HuH-7 (cell line): ENCODE measurements at regions not wholly inside any gene's neighbourhood (a gene's known extent, or its start where the extent isn't known, plus 50 kb on each side); places are given as distances from the start of the nearest gene placed in this dataset.
"Not testable (repeated sequence)": the region's sequence is repeated elsewhere in the genome, so short reads cannot be mapped to it uniquely, and the experiment has no call there.

Experiments
- DNase-seq: peaks from one replicate; pipeline ENCODE4 v3.0.0; 2011; ENCODE audit warnings: low spot score

DNA sequence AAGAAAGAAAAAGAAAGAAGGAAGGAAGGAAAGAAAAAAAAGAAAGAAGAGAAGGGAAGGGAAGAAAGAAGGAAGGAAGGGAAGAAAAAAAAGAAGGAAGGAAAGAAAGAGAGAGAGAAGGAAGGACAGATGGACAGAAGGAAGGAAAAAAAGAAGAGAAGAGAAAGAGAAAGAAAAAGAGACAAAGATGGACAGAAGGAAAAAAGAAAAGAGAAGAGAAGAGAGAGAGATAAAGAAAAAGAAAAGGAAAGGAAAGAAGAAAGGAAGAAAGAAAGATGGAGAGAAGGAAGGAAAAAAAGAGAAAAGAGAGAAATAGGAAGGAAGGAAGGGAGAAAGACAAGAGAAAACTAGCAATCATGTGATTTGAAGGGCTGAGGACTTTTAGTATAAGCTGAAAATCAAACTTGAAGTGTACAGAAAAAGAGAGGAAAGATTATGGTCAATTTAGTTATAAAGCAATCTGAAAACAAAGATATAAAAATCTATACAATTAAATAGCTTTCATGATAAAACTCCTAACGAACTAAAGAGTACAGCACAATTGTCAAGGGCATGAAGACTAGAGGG lies 115.3 kb downstream of the LTN1 start:
- DNase-seq, result no peak

DNA sequence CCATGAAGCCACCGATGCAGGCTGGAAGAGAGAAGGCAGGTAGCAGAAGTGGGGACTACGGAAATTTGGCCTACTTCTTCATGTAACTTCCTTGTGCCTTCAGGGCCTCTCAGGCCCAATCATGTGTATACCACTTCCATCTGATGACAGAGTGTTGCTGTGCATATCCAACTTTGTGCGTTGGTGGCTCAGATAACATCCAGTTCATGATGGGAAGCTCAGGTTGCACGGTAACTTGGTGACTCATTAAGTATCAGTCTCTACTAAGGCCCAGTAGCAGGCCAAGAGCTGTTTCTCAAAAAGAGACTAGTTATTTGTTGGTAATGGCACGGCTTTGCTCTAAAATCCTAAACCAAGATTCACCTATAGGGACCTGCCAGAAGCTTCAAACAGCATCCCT lies 117.6 kb downstream of the LTN1 start:
- DNase-seq, result no peak

DNA sequence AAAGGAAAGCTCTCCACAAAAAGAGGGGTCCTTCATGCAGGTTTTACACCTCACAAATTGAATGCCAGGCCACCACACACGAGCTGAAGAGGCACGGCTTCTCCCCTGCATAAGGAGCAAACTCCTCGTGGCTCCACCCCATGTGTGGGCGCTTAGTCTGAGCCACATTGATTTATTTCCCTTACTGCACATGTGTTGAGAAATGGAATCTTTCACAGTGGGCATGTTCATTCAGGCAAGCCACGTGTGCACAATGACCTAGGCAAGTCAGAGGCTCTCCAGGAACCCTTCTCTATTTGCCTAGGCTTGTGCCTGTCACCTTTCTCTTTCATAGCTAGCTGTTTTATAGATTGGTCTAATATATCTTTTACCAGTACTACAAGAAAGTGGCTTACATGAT lies 120.5 kb downstream of the LTN1 start:
- DNase-seq, result no peak

DNA sequence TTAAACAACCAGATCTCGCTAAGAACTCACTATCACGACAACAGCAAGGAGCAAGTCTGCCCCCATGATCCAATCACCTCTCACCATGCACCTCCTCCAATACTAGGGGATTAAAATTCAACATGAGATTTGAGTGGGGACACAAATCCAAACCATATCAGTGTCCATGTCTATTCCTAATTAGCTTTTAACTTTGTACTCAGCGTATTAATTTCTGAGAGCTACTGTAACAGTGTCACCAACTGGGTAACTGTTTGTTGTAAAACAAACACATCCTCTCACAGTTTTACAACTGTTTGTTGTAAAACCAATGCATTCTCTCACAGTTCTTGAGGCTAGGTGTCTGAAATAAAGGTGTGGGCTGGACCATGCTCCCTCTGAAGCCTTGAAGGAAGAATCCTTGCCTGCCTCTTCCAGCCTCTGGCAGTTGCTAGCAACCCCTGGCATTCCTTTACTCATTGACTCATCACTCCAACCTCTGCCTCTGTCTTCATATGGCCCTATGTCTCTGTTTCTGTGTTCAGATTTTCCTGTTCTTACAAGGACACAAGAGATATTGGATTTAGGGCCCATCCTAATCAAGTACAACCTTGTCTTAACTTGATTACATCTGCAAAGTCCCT lies 121.2 kb downstream of the LTN1 start:
- DNase-seq, result no peak

DNA sequence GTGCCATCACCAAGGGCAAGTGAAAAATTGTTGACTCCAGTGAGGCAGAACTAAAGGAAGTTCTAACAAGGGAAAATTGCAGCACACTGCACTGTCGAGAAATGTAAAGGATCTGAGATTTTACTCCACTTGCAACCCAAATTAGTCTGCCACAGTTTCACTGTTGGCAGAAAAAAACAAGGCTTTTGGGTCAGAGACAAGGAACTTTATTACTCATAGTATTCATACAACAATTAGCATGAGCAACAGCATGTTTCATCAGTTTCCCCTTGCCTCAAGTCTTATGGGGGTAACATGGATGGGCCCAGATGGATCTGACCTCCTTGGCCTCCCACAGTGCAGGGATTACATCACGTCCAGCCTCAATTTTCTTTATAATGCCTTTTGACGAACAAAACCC lies 125.3 kb downstream of the LTN1 start:
- no peak for DNase-seq

DNA sequence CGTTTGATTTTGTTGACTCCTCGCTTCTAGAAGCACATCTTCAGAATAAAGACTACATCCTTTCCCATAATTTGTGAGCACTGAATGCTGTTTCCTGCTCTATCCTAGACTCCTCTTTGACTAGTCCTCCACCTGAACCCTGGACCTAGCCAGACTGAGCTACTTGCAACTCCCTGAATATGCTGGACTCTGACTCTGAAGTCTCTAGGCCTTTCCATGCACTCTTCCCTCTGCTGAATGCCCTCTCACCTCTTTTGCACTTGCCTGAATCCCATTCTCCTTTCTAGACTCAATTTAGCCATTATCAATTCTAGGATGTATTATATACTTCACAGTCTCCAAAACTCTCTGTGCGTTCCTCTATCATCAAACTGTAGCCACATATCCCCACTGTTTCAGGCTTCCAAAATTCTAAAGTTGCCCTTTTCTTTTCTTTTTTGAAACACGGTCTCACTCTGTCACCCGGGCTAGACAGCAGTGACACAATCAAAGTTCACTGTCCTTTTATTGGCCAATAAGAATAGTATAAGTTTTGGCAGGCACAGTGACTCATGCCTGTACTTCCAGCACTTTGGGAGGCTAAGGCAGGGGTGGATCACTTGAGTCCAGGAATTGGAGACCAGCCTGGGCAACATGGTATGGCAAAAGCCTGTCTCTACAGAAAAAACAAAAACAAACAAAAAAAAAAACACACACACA lies 127.0 kb downstream of the LTN1 start:
- no peak for DNase-seq

DNA sequence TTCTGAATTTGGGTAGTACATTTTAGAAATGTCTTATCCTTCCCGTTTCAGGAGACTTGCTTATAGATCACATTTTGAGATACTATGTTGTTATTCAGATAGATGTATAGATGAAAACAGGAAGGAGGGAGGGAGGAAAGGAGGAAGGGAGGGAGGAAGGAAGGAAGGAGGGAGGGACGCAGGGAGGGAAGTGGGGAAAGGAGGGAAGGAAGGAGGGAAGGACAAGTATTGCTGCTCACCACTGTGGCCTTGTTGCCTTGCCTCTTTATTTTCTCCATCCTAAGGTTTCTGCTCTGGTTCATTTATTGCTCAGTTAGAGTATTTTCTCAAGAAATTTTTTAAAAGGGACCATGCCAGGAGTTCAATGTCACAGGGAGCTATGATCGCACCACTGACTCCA lies 134.3 kb downstream of the LTN1 start:
- DNase-seq, result no peak

DNA sequence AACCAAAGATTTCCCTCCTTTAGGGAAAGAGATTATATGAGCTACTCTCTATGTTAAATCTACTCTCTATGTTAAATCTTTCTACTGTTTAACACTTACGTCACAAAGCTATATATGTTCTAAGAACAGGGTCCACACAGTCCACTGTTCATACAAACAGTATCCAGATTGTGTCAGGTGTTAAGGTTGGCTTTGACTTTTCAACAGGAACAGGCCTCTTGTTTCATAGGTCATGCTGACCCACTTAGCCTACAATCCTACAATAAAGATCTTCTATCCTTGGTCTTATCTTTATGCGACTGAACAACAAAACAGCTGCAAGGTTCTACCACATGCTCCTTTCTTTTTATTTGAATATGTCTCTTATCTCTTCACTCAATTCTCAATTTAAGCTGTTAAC lies 134.9 kb downstream of the LTN1 start:
- DNase-seq, result no peak

DNA sequence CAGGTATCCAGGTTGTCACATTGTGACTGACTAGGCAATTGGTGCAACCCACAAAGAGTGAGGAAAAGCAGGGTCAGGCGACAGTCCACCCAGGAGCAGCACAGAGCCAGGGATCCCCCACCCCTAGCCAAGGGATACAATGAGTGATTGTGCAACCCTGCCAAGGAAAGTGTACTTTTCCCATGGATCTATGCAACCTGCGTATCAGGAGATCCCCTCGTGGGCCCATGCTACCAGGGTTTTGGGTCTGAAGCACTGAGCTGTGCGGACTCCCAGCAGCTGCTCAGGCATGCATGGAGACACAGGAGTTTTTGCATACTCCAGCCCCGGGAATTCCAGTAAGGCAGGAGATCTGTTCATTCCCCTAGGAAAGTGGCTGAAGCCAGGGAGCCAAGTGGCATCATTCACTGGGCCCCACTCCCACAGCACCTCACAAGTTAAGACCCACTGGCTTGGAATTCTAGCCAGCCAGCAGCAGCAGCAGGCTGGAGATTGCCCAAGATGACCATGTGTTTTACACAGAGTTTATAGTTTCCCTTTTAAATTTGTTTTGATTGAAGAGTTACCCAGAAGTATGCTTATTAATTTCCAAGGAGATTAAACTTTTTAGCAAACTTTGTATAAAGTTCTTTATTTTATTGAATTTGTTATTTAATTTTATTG lies 136.0 kb downstream of the LTN1 start:
- DNase-seq, result no peak

DNA sequence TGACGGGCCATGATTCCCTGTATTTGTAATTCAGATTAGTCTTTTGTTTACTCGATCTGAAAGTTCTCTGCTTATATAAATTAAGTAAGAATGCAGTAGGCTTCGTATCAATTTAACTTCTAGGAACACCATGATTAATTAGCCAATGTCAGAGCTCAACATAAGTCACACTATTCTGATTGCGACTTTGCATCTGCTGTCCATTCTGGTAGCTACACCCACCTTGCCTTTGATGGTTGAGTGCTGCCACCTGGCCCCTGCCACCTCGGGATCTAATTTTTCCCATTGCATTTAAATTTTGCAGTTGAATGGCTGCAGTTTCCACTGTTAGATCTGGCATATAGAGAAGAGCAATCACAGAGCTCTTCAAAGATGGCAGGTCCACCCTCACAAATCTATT lies 140.0 kb downstream of the LTN1 start:
- DNase-seq, result no peak

DNA sequence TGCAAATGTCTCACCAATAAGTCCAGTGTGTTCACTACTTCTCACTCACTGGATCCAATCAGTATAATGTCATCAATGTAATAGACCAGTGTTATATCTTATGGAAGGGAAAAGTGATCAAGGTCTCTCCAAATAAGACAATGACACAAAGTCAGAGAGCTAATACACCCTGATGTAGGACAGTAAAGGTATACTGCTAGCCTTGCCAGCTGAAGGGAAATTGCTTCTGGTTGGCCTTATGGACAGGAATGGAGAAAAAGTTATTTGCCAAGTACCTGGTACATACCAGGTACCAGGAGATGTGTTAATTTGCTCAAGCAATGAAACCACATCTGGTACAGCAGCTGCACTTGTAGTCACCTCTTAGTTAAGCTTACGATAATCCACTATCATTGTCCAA lies 141.0 kb downstream of the LTN1 start:
- no peak for DNase-seq

DNA sequence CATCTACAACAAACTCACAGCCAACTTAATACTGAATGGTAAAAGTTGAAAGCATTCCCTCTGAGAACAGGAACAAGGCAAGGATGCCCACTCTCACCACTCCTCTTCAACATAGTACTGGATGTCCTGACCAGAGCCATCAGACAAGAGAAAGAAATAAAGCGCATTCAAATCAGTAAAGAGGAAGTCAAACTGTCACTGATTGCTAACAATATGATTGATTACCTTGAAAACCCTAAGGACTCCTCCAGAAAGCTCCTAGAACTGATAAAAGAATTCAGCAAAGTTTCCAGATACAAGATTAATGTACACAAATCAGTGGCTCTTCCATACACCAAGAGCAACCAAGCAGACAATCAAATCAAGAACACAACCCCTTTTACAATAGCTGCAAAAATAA lies 153.4 kb downstream of the LTN1 start:
- not testable (repeated sequence) for DNase-seq

DNA sequence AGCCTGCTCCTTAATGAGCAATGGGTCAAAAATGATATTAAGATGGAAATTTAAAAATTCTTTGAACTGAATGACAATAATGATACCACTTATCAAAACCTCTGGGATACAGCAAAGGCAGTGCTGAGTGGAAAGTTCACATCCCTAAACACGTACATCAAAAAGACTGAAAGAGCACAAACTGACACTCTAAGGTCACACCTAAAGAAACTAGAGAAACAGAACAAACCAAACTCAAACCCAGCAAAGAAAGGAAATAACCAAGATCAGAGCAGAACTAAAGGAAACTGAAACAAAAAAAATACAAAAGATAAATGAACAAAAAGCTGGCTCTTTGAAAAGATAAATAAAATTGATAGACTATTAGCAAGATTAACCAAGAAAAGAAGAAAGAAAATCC lies 155.3 kb downstream of the LTN1 start:
- not testable (repeated sequence) for DNase-seq

DNA sequence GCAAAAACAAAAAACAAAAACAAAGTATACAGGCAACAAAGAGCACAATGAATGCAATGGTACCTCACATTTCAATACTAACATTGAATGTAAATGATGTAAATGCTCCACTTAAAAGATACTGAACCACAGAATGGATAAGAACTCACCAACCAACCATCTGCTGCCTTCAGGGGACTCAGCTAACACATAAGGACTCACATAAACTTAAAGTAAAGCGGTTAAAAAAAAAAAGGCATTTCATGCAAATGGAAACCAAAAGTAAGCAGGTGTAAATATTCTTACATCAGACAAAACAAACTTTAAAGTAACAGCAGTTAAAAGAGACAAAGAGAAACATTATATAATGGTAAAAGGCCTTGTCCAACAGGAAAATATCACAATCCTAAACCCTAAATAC lies 156.1 kb downstream of the LTN1 start:
- DNase-seq, result not testable (repeated sequence)

DNA sequence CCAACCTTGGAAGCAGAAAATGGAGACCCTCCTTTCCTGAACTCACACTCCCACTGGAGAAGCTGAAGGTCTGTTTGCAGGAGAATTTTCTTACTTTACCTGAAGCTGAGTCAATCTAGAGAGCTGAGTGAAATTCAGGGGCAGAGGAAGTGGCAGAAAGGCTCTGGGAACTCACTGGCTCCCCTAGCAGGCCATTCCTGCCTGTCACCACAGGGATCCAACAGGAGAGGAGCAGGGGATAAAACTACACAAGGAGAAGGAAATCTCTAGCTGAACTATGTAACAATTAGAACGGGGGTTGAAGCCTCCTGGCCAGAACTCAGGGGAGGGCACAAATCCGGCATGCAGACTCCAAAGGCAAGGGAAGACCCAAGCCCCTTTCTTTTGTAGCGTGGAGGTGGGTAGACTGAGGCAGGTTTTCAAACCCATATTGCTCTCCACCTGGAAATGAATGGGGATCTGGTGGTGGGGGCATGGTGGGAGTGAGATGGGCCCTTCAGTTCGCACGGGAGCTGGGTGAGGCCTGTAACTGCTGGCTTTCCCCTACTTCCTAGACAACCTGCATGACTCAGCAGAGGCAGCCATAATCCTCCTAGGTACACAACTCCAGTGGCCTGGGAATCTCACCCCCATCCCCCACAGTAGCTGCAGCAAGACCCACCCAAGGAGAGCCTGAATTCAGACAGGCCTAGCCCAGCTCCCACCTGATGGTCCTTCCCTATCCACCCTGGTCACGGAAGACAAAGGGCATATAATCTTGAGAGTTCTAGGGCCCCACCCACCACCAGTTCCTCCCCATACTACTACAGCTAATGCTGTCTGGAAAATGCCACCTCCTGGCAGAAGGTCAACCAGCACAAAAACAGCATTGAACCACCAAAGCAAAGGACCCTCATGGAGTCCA lies 158.1 kb downstream of the LTN1 start:
- no peak for DNase-seq

DNA sequence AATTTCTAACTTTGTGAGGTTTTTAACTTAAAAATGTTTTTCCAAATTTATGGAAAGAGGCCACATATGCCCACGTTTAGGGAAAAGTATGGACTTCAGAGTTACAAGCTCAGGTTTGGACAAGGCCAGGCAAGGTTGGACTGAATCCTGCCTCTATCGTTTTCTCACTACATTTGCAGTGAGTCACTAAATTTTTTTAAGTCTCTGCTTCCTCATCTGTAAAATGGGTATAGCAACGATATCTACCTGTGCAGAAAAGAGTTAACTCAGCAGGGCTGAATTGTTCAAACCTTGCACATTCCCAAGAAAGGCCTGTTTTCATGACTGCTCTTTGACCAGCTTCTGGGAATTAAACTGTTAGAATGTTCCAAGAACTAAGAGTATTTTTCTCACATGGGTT lies 159.1 kb downstream of the LTN1 start:
- no peak for DNase-seq

DNA sequence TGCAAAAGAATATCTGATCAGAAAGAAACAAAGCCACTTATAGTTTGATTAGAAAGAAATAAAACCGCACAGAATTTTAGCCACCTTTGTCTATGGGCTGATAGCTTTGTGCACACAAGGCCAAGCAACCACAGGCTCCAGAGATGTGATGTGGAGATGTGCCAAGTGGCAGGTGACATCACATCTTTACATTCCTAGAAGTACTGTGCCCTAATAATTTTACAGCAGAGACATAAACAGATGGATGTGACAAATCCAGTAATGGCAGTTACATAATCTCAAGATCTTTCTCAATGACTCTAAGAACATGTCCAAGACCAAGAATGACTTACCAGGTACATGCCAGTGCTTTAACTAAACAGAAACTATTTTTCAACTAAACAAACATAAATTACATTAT lies 159.5 kb downstream of the LTN1 start:
- no peak for DNase-seq

DNA sequence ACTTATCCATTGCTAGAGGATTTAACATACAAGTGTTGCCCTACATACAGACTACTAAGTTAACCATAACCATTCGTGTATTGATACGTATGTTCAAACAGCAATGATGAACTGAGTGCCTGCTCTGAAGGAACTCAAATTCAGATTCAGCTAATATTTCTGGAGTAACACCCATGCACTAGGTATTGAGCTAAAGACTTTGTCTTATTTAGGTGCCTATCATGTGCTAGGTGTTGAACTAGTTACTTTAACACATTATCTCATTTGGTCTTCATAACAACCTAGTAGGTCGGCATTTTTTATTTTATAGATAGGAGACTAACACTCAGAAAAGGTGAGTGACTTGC lies 160.0 kb downstream of the LTN1 start:
- no peak for DNase-seq

DNA sequence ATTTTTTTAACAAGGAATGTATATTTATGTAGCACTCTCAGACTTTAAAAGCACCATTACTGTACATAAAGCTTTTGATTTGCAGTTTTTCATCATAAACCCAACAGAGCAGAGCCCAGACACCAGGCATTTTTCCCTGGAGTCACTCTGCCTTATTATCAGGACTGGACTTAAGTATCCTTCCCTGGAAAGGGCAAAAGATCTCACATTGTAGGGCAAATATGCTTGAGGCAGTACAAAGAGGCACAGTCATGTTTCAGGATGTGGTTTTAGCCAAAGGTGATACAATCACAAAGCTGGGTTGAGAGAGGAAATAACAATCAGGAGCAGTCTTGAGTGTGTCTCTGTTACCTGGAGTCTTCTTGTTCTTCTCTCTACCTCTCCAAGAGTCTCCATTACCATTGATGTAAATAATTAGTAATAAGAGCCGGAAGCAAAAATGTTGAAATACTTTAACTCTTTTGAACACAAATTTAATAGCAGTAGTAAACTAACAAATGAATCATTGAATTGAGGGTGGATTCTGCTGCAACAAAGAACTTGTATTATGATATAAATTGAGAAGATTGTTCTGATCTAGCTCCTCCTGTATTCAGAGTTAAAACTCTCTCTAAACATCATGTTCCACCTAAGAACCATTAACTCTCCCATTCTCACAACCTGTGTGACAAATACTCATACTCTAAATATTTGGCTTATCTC lies 160.5 kb downstream of the LTN1 start:
- no peak for DNase-seq

DNA sequence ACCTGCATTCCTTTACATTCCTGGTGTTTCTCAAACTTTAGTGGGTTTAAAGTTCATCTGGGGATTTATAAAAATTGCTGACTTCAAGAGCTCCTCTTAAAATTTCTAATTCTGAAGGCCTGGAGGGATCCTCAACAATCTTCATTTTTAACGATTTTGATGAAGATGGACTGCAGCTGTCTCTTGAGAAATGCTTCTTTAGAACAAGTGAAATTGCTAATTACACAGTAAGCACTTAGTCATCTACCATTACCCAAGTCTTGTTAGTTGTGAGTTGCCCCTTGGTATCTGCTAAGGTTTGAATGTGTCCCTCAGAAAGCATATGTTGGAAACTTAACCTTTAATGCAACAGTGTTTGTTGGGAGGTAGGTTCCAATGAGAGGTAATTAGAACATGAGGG lies 163.7 kb downstream of the LTN1 start:
- no peak for DNase-seq

DNA sequence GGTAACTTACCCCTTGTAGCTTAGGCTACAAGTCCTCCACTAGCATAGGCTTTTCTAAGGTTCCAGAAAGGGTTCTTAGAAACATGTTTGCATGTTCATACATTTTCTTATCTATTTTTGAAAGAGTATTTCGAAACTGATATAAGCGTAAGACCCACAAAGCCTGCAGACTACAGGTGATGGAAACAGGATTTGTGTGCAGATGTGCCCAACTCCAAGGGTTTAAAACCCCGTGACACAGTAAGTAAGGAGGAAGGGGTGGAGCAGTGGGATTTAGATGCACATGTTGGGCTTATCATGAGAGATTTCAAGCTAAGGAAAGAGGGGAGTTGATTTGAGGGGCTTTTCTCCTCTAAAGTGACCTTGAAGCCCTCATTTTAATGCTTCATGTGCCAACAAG lies 164.7 kb downstream of the LTN1 start:
- no peak for DNase-seq

DNA sequence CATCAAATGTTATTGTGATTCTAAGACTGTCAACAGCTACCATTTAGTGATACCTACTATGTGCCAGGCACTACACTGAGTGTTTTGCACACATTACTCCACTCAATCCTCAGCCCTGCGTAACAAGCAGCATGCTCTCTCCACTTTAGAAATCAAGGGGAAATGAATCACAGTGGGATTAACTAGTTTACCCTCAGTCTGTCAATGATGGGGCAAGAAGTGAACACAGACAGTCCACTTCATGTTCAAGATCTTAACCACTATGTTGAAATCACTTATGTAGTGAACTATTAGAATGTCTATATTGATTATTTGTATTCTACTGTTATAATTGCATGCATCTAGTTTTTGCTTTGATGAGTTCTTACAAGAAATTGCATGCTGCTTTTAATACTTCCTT lies 165.3 kb downstream of the LTN1 start:
- DNase-seq, result no peak
